NOMO-1 treated with dmso at 0.1 percent for 144 hours (cell line): ENCODE measurements at regions not wholly inside any gene's neighbourhood (a gene's known extent, or its start where the extent isn't known, plus 50 kb on each side); places are given as distances from the start of the nearest gene placed in this dataset.

Experiments used
- DNase-seq: peaks from one replicate; lab custom pipeline; 2025; ENCODE audit not compliant: unreplicated experiment; lab: John Stamatoyannopoulos, UW

GRCh38 chr1:30410153-30410851 is 313.1 kb downstream of the MATN1 start:
- DNase-seq, result no peak

DNA sequence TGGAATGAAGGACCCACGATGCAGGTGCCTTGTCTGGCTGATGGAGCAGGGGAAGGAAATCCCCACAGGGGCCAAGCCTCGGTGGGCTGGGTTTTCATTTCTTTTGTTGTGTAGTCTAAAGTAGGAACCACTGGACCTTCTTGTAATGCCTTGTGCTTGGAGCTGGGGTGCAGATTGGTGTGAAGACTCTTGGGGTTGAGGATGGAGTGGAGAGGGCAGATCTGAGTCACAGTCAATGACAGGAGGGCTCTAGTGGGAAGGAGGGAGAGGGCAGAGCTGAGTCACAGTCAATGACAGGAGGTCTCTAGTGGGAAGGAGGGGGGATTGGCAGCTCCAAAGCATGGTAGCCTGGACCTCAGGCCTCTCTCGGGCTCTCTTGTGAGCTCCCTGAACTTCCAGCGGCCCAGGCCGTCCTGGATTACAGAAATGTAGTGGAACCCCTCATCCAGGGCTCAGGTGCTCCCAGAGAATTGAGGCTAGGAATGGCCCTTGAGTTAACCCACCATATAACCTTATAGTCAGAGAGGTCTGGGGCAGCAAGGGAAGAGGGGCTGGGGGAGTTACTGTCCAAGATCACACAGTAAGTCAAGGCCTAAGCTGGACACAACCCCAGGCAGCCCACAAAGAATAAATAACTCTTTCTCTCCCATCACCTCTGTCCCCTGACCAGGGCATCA is 313.8 kb downstream of the MATN1 start:
- no peak for DNase-seq

- no peak for DNase-seq
These were observed 315.4 kb downstream of the MATN1 start for GRCh38 chr1:30407865-30408580.

DNA sequence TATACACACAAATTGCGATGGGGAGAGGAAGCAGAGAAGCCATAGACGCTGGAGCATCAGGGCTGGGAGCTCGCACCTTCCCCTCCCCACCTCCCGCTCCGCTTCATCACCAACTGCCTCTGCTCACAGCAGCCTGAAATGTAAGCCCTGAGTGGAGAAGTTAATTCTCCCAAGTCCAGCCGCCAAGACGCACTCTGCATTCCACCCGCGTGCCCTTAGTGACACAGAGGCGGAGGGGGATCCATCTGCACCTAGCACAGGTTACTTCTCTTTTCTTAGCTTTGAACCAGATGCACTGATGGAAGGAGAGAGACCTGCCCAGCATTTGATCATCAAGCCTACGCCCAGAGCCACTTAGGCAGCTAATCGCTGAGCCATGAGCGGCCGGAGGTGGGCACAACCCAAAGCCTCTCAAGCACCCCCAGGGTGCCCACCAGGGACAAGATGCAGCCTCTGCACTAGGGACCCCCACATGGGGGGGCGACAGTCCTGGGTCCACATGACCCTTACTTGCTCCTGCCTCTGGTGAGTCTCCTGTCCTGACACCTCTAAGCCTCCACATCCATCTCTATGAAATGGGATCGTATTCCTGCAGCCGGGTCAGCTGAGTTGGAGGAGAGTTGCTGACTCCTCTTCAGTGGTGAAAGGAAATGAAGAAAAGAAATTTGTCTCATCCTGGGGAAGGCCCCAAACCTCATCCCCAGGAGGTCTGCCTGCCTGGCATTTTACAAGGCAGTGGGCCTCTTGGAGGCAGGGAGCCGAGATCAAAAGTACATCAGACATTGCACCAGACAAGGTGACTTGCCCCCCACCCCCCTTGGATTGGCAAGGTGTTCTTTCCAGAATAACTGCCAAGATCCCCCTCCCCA is 316.2 kb downstream of the MATN1 start:
- DNase-seq, result no peak

DNA sequence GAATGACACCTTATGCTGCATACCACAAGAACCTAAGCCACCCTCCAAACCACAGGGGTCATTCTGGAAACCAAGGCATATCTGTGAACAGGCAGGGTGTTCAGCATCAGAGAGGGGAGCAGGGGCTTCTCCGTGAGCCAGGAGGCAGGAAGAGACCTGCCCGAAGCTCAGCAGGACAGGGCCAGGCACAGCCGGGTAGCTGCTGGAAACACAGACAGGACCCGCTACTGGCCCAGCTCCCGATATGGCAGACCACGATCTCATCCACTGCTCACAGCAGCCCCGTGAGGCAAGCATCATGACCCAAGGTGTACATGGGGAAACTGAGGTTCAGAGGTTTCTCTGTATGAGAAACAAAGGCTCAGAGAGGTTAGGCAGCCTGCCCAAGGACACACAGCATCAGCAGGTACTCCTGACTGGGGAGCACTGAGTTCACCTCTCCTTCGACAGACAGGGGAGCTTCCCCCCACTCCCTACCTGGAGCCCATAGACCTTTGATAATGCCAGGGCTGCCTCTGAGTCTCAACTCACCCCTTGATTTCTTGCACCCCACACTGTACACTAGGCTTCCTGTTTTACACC is 317.7 kb downstream of the MATN1 start:
- DNase-seq, result no peak

GRCh38 chr1:30405081-30405480 is 318.3 kb downstream of the MATN1 start:
- DNase-seq, result no peak

DNA sequence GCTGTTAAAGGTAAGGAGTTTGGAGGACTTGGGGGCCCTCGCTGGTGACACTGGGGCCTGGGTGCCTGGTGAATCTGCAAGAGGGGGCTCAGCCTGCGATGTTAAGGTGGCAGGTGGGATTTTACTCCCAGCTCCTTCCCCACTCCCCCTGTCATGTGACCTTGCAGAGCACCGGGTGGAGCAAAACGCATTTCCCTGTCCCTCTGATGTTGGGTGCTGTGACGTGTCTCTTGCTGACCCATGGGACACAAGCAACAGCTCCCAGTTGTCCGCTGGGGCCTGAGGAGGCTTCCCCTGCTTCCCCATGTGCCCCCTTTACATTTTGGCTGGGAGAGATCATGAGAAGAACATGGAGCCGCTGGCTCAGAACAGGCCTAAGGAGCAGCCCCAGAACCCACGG is 319.0 kb downstream of the MATN1 start:
- DNase-seq, result no peak

- DNase-seq, result no peak
These were observed 319.7 kb downstream of the MATN1 start for GRCh38 chr1:30403726-30404125.

- DNase-seq, result no peak
These were observed 320.2 kb downstream of the MATN1 start for GRCh38 chr1:30403061-30403645.

- DNase-seq, result no peak
These were observed 321.4 kb downstream of the MATN1 start for GRCh38 chr1:30402031-30402430.

DNA sequence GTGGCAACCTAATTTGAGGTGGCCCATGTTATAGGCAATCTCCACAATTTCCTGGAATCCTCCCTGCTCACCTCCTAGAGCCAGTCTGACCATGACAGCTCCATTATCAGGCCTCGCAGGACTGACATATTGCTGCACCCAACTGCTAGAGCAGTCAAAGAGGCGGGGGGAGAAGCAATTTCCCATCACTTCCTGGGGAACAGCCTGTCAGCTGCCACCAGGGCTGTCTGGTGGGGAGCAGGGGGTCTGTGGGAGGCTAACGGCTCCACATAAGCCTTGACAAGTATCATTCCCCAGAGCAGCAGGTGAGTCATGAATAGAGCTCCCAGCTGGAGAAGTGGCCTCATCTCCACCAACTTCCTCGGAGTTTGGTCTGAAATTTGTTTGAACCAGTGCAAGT is 322.9 kb downstream of the MATN1 start:
- no peak for DNase-seq

- no peak for DNase-seq
These were observed 324.4 kb downstream of the MATN1 start for GRCh38 chr1:30399026-30399425.

GRCh38 chr1:30397576-30397975 is 325.8 kb downstream of the MATN1 start:
- no peak for DNase-seq

DNA sequence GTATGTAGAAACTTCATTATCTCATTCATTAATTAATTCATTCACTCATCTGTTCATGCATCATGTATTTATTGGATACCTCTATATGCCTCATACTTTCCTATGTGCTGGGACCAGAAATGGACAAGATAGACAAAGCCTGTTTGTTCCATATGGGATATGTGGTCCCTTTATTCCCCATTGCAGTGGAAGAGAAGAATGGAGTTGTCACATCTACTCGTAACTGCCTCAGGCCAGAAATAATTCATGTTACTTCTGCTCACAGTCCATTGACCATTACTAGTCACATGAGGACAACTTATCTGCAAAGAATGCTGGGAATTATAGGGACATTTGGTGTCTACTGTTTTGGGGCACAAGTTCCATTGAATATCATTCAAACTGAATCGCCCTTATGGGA is 327.8 kb downstream of the MATN1 start:
- DNase-seq, result no peak

GRCh38 chr1:30388386-30388785 is 335.0 kb downstream of the MATN1 start:
- DNase-seq, result no peak

DNA sequence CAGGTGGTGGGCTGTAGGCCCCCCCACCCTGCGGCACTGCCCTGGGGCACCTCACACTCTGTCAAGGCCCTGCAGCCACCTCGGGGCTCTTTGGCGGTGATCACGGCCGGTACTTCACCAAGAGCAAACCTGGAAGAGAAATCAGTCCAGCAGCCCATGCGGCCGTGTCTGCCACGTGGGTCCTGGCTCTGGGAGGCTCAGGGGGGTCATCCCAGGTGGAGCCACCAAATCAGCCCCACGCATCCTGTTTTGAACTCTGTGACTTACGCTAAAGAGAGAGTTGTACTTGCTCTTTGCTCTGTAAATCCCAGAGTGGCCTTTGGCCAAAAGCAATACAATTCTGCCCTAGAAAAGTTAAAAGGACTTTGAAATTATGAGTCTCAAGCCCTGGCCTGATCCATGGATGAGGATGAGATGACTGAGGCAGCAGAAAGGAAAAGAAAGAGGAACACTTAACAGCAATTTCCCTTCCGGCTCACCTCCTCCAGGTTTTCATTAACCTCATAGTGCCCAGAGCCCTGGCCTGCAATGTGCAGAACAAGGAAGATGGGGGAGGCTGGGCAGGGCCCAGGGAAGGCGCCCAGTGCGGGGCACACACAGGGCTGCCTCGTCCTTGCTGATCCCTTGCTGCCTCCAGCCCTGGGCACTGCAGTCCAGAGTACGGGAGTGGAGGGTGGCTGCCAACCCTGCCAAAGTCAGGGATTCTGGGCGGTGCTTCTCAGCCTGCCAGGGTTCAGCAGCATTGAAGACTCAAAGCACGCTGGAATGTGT is 337.0 kb downstream of the MATN1 start:
- DNase-seq, result no peak

DNA sequence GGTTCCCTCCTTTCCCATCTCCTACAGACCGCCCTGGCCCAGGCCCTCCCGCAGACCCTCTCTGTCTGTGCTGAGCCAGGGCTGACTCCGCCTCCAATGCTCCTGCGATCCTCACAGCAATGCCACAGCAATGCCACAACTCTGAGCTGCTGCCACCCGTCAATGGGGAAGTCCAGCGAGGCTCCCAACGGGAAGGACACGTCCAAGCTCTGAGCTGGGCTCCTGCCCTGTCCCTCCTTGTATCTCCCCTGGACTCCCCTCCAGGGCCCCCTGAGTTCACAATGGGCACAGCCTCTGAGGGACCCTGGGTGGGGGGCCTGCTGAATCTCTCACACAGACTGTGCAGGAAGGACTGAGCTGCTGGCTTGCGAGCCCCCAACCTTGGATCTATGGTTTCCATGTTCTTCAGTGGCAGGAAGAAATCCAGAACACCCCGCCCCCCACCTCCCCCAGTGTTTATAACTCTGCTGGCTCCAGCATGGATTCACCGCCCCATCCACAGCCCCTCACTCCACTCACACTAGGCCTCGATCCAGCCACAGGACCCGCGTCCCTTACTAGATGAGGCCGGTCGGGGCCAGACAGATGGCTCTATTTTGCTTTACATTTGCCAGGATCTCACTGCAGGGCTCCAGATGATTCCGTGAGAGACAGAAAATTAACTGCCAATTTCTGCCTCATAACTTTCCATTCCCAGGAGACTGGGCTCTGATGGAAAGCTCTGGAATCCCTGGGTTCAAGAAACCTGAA is 338.0 kb downstream of the MATN1 start:
- DNase-seq, result no peak

- no peak for DNase-seq
These were observed 338.8 kb downstream of the MATN1 start for GRCh38 chr1:30384286-30385245.
